Prostate gland (tissue), 2 donors: ENCODE measurements at regions not wholly inside any gene's neighbourhood (a gene's known extent, or its start where the extent isn't known, plus 50 kb on each side); places are given as distances from the start of the nearest gene placed in this dataset.

Experiments
- POLR2AphosphoS5 ChIP-seq: sonication (generic); formaldehyde crosslinking; IDR thresholded peaks from one replicate; pipeline ENCODE4 v1.6.1; 2017; ENCODE audit warnings: antibody characterized with exemption
- TF ChIP-seq, protein P1 (sequence below), 4 experiments: fragments of 200-600 bp in 2 of 4; fragments of 450-650 bp in 2 of 4; sonication (generic) in 2 of 4; IDR thresholded peaks; 1 replicate in 3 of 4; 2 replicates in 1 of 4; pipeline ENCODE4 v1.5.1; 2016 to 2019; ENCODE audit warnings: antibody characterized with exemption in 4 of 4, mild to moderate bottlenecking in 2 of 4, moderate library complexity in 2 of 4

GRCh38 chr17:56723421-56723820 lies 110.3 kb downstream of the C17orf67 start:
- TF ChIP-seq POLR2AphosphoS5 = no peak
- TF ChIP-seq, protein P1, sequence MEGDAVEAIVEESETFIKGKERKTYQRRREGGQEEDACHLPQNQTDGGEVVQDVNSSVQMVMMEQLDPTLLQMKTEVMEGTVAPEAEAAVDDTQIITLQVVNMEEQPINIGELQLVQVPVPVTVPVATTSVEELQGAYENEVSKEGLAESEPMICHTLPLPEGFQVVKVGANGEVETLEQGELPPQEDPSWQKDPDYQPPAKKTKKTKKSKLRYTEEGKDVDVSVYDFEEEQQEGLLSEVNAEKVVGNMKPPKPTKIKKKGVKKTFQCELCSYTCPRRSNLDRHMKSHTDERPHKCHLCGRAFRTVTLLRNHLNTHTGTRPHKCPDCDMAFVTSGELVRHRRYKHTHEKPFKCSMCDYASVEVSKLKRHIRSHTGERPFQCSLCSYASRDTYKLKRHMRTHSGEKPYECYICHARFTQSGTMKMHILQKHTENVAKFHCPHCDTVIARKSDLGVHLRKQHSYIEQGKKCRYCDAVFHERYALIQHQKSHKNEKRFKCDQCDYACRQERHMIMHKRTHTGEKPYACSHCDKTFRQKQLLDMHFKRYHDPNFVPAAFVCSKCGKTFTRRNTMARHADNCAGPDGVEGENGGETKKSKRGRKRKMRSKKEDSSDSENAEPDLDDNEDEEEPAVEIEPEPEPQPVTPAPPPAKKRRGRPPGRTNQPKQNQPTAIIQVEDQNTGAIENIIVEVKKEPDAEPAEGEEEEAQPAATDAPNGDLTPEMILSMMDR (IDR thresholded peaks at IDR 0.05) = no peak
